Peyer's patch (tissue), 4 donors: ENCODE measurements at regions not wholly inside any gene's neighbourhood (a gene's known extent, or its start where the extent isn't known, plus 50 kb on each side); places are given as distances from the start of the nearest gene placed in this dataset.

Source experiments
- POLR2A ChIP-seq, 2 donors: fragments of 450-650 bp; IDR thresholded peaks; one replicate each; pipeline ENCODE4 v1.5.1; 2017; ENCODE audit warnings: antibody characterized with exemption in 2 of 2, mild to moderate bottlenecking in 2 of 2, moderate library complexity in 2 of 2
- TF ChIP-seq, protein P1 (sequence below), 6 experiments: fragments of 450-650 bp in 4 of 6; fragments of 200-600 bp in 2 of 6; sonication (generic) in 1 of 6; IDR thresholded peaks; one replicate each; pipeline ENCODE4 v1.5.1; 2017 to 2019; ENCODE audit warnings: antibody characterized with exemption in 6 of 6, mild to moderate bottlenecking in 3 of 6, moderate library complexity in 1 of 6

DNA sequence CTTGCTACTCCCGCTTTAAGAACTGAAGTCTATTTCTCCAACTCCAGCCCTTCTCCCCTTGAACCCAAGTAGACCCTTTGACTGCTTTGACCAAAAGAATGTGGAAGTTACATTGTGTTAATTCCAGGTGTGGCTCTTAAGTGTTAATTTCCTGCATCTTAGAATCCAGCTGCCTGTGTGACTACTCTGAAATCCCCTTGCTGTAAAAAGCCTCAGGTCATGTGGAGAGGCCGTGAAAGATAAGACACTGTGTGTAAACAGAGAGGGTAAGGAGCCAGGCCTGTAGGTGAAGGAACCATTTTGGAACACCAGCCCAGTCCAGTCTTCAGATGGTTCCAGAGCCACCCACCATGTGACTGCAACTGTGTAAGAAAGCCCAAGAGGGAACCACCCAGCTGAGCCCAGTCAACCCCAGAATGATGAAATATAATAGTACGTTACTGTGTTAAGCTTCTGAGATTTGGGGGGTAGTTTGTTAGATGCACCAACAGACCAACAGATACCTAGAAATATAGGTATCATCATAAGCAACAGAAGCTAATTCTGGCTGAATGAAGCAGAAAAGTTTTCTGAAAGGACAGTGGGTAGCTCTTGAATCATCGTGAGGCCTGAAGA, 59.4 kb upstream of the CCDC112 start:
- TF ChIP-seq, protein P1, sequence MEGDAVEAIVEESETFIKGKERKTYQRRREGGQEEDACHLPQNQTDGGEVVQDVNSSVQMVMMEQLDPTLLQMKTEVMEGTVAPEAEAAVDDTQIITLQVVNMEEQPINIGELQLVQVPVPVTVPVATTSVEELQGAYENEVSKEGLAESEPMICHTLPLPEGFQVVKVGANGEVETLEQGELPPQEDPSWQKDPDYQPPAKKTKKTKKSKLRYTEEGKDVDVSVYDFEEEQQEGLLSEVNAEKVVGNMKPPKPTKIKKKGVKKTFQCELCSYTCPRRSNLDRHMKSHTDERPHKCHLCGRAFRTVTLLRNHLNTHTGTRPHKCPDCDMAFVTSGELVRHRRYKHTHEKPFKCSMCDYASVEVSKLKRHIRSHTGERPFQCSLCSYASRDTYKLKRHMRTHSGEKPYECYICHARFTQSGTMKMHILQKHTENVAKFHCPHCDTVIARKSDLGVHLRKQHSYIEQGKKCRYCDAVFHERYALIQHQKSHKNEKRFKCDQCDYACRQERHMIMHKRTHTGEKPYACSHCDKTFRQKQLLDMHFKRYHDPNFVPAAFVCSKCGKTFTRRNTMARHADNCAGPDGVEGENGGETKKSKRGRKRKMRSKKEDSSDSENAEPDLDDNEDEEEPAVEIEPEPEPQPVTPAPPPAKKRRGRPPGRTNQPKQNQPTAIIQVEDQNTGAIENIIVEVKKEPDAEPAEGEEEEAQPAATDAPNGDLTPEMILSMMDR (IDR thresholded peaks at IDR 0.05): no peak
- no peak for TF ChIP-seq POLR2A (IDR thresholded peaks at IDR 0.05)
